Fibroblast of peridontal ligament (primary cell): ENCODE measurements at regions not wholly inside any gene's neighbourhood (a gene's known extent, or its start where the extent isn't known, plus 50 kb on each side); places are given as distances from the start of the nearest gene placed in this dataset.

Experiments
- DNase-seq: peaks from one replicate; pipeline ENCODE4 v3.0.0-alpha.2; 2010; ENCODE audit errors: extremely low read depth

GRCh38 chr1:81490614-81491013, 310.1 kb upstream of the ADGRL2 start:
- no peak for DNase-seq

GRCh38 chr1:81489372-81489934, 311.3 kb upstream of the ADGRL2 start:
- DNase-seq = no peak

GRCh38 chr1:81484284-81484683, 316.4 kb upstream of the ADGRL2 start:
- no peak for DNase-seq

- DNase-seq = no peak
These were observed 322.5 kb upstream of the ADGRL2 start for GRCh38 chr1:81478219-81478618.

- DNase-seq = peak; percentile 15
These were observed 323.0 kb upstream of the ADGRL2 start for GRCh38 chr1:81477710-81478109.

GRCh38 chr1:81472387-81472786, 328.3 kb upstream of the ADGRL2 start:
- DNase-seq = no peak

GRCh38 chr1:81471255-81471654, 329.5 kb upstream of the ADGRL2 start:
- peak; percentile 6 for DNase-seq

- no peak for DNase-seq
These were observed 330.5 kb upstream of the ADGRL2 start for GRCh38 chr1:81470275-81470674.

GRCh38 chr1:81467383-81467782, 333.4 kb upstream of the ADGRL2 start:
- DNase-seq = no peak

- no peak for DNase-seq
These were observed 333.8 kb upstream of the ADGRL2 start for GRCh38 chr1:81466961-81467360.

- no peak for DNase-seq
These were observed 336.5 kb upstream of the ADGRL2 start for GRCh38 chr1:81463936-81464837.

GRCh38 chr1:81459043-81459442, 341.7 kb upstream of the ADGRL2 start:
- DNase-seq = no peak

- DNase-seq = no peak
These were observed 342.5 kb upstream of the ADGRL2 start for GRCh38 chr1:81458186-81458585.

- no peak for DNase-seq
These were observed 345.3 kb upstream of the ADGRL2 start for GRCh38 chr1:81455481-81455880.

- no peak for DNase-seq
These were observed 346.8 kb upstream of the ADGRL2 start for GRCh38 chr1:81453971-81454370.

GRCh38 chr1:81453367-81453703, 347.4 kb upstream of the ADGRL2 start:
- no peak for DNase-seq

- peak; percentile 37 for DNase-seq
These were observed 347.9 kb upstream of the ADGRL2 start for GRCh38 chr1:81452693-81453366.

- DNase-seq = no peak
These were observed 350.9 kb upstream of the ADGRL2 start for GRCh38 chr1:81449786-81450185.

GRCh38 chr1:81446000-81446669, 354.6 kb upstream of the ADGRL2 start:
- DNase-seq = no peak

GRCh38 chr1:81443288-81443687, 357.4 kb upstream of the ADGRL2 start:
- no peak for DNase-seq

- DNase-seq = no peak
These were observed 361.5 kb upstream of the ADGRL2 start for GRCh38 chr1:81439046-81439823.

GRCh38 chr1:81437649-81438048, 363.1 kb upstream of the ADGRL2 start:
- no peak for DNase-seq
